A673 (cell line): ENCODE measurements at regions not wholly inside any gene's neighbourhood (a gene's known extent, or its start where the extent isn't known, plus 50 kb on each side); places are given as distances from the start of the nearest gene placed in this dataset.

Source experiments
- BruUV-seq: library from RNA; stranded (reverse); fragments of 400-500 nt; replicated peaks from 2 replicates; lab custom pipeline; 2021; lab: Mats Ljungman, UMichigan
- CTCF ChIA-PET: fragments of 300-600 bp; sonication (Branson Sonifier 250); formaldehyde crosslinking; loops from one replicate; lab custom pipeline; 2022; ENCODE audit warnings: antibody characterized with exemption; lab: Charles Lee
- POLR2A ChIA-PET: fragments of 300-600 bp; sonication (Branson Sonifier 250); formaldehyde crosslinking; loops from one replicate; lab custom pipeline; 2022; ENCODE audit warnings: antibody characterized with exemption; ENCODE audit not compliant: low non-redundant PET; lab: Charles Lee
- DNase-seq: peaks from one replicate; pipeline ENCODE4 v3.0.0-alpha.2; 2015; ENCODE audit warnings: low spot score
- H3K27ac ChIP-seq: fragments of 200-600 bp; sonication (generic); 2 replicates; pipeline ENCODE4 v1.5.1; 2016; ENCODE audit warnings: mixed run types, low read depth, mild to moderate bottlenecking, mixed read lengths, antibody characterized with exemption, low read length; ENCODE audit not compliant: poor library complexity, severe bottlenecking
- H3K27me3 ChIP-seq: fragments of 200-600 bp; sonication (generic); replicated peaks from 2 replicates; pipeline ENCODE4 v1.6.1; 2017; ENCODE audit warnings: mixed run types, low read depth, mild to moderate bottlenecking, mixed read lengths, antibody characterized with exemption, low read length; ENCODE audit not compliant: insufficient read depth, poor library complexity
- H3K36me3 ChIP-seq: fragments of 200-600 bp; sonication (generic); 2 replicates; pipeline ENCODE4 v1.6.1; 2016; ENCODE audit warnings: mixed run types, mild to moderate bottlenecking, mixed read lengths, antibody characterized with exemption, low read length; ENCODE audit not compliant: insufficient read depth, poor library complexity, severe bottlenecking
- H3K4me1 ChIP-seq: fragments of 200-600 bp; sonication (generic); 2 replicates; pipeline ENCODE4 v1.6.1; 2017; ENCODE audit warnings: mixed run types, mild to moderate bottlenecking, mixed read lengths, antibody characterized with exemption, low read length; ENCODE audit not compliant: insufficient read depth, poor library complexity, severe bottlenecking
- H3K4me3 ChIP-seq: fragments of 200-600 bp; sonication (generic); 2 replicates; pipeline ENCODE4 v1.5.1; 2016; ENCODE audit warnings: low read depth, mixed run types, mild to moderate bottlenecking, mixed read lengths, low read length; ENCODE audit not compliant: poor library complexity, severe bottlenecking
- H3K9me3 ChIP-seq: fragments of 200-600 bp; sonication (generic); 2 replicates; pipeline ENCODE4 v1.6.1; 2016; ENCODE audit warnings: mixed run types, low read depth, mild to moderate bottlenecking, mixed read lengths, antibody characterized with exemption, low read length; ENCODE audit not compliant: poor library complexity, severe bottlenecking
- EZH2 ChIP-seq: fragments of 200-600 bp; sonication (generic); IDR thresholded peaks from 2 replicates; pipeline ENCODE4 v1.6.1; 2017; ENCODE audit warnings: borderline replicate concordance, low read depth, mild to moderate bottlenecking, mixed read lengths, antibody characterized with exemption, low read length; ENCODE audit not compliant: poor library complexity, severe bottlenecking
- intact Hi-C: fragments of 100-400 bp; cut with micrococcal nuclease; formaldehyde crosslinking; loops from one replicate; pipeline ENCODE4 v1.10.0; 2022; ENCODE audit not compliant: unreplicated experiment
- TF ChIP-seq, protein P1 (sequence below): fragments of 300-800, 200-600 bp; sonication (generic); conservative IDR thresholded peaks from 2 replicates; pipeline ENCODE4 v1.5.1; 2017; ENCODE audit warnings: low read depth, mild to moderate bottlenecking, antibody characterized with exemption, low read length, moderate library complexity, mixed read lengths

DNA sequence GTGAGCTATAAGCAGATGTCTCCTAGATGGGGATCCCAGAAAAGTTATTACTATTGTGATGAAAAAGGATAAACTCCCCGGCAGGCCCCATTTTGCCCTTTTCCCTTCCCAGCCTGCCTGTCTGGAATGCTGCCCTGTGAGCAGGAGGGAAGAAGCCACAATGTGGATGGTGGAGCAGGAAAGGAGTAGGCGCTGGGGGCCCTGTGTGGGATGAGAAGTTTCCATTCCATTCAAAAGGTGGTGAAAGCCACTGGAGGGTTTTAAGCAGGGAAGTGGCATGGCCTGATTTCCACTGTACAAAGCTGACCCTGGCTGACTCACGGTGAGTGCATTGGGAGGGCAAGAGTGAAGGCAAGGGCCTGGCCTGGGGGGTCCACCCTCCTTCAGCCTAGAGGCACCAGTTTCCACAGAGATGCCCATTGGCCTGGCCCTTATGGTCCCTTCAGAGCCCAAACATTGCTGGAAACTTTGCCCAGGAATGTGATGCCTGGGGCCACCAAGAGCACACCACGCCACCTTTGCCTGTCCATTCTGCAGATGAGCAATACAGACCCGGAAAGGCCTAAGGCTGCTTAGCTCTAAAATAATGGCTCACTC is 206.9 kb downstream of the RPLP1 start:
- H3K36me3 ChIP-seq: no peaks in the 10 kb centered on the region
- no peaks in the 10 kb centered on the region for H3K9me3 ChIP-seq
- TF ChIP-seq, protein P1, sequence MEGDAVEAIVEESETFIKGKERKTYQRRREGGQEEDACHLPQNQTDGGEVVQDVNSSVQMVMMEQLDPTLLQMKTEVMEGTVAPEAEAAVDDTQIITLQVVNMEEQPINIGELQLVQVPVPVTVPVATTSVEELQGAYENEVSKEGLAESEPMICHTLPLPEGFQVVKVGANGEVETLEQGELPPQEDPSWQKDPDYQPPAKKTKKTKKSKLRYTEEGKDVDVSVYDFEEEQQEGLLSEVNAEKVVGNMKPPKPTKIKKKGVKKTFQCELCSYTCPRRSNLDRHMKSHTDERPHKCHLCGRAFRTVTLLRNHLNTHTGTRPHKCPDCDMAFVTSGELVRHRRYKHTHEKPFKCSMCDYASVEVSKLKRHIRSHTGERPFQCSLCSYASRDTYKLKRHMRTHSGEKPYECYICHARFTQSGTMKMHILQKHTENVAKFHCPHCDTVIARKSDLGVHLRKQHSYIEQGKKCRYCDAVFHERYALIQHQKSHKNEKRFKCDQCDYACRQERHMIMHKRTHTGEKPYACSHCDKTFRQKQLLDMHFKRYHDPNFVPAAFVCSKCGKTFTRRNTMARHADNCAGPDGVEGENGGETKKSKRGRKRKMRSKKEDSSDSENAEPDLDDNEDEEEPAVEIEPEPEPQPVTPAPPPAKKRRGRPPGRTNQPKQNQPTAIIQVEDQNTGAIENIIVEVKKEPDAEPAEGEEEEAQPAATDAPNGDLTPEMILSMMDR: no peak
- no peak for TF ChIP-seq EZH2
- H3K27me3 ChIP-seq: peaks cover 65% of the 10 kb centered on the region
- no peak overlapping the region for H3K27ac ChIP-seq
- no peak overlapping the region for H3K4me3 ChIP-seq
- ChIA-PET POLR2A (no interaction called here), CTCF (no interaction called here)
- H3K4me1 ChIP-seq: no peaks in the 10 kb centered on the region
- BruUV-seq: no TSS peak
- no peak for DNase-seq
- intact Hi-C loops: no loop called here

DNA sequence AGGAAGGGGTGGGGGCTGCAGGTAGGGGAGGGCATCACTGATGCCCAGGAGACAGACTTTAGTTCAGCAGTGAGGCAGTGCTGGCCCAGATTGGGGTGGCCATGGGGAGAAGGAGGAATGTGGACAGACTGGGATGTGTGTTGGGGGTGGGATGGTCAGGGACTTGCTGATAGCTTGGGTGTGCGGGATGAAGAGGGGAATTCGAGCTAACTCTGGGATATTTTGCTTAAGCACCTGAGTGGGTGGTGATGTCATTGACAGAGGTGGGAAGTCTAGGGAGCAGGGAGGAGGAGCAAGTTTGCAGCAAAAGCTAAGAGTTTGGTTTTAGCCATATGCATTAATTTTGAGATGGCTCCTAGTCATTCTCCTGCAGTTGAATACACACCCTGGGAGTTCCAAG is 207.5 kb downstream of the RPLP1 start:
- no peak for DNase-seq
- intact Hi-C loops: no loop called here
- Histone ChIP-seq H3K27ac (no peak overlapping the region), H3K9me3 (no peaks in the 10 kb centered on the region), H3K27me3 (peaks cover 67% of the 10 kb centered on the region), H3K4me1 (no peaks in the 10 kb centered on the region), H3K4me3 (no peak overlapping the region), H3K36me3 (no peaks in the 10 kb centered on the region)
- ChIA-PET CTCF (no interaction called here), POLR2A (no interaction called here)
- no TSS peak for BruUV-seq
- TF ChIP-seq, protein P1: no peak
- TF ChIP-seq EZH2: no peak

GRCh38 chr15:69660658-69661405 is 208.2 kb downstream of the RPLP1 start:
- no peak for DNase-seq
- H3K27me3 ChIP-seq: peaks cover 63% of the 10 kb centered on the region
- no peak overlapping the region for H3K4me3 ChIP-seq
- CTCF ChIA-PET: no interaction called here
- no peaks in the 10 kb centered on the region for H3K9me3 ChIP-seq
- intact Hi-C loops: no loop called here
- TF ChIP-seq, protein P1: no peak
- TF ChIP-seq EZH2: no peak
- POLR2A ChIA-PET: no interaction called here
- no peaks in the 10 kb centered on the region for H3K36me3 ChIP-seq
- H3K4me1 ChIP-seq: no peaks in the 10 kb centered on the region
- no peak overlapping the region for H3K27ac ChIP-seq
- BruUV-seq: no TSS peak
